Activated CD8-positive, alpha-beta T cell treated with anti-CD3 and anti-CD28 coated beads for 36 hours (primary cell): ENCODE measurements at regions not wholly inside any gene's neighbourhood (a gene's known extent, or its start where the extent isn't known, plus 50 kb on each side); places are given as distances from the start of the nearest gene placed in this dataset.

Experiments used
- ATAC-seq: fragments of 200-7000 bp; cut with Tn5 transposase; one replicate; pipeline ENCODE4 v1.10.0; 2021; ENCODE audit warnings: mild to moderate bottlenecking, moderate library complexity
- CTCF ChIA-PET: fragments of 350-600 bp; sonication (Branson Sonifier 250); formaldehyde crosslinking; loops from one replicate; lab custom pipeline; 2021; ENCODE audit warnings: antibody characterized with exemption; lab: Charles Lee
- POLR2A ChIA-PET: fragments of 350-600 bp; sonication (Branson Sonifier 250); formaldehyde crosslinking; loops from one replicate; lab custom pipeline; 2021; ENCODE audit warnings: antibody characterized with exemption; lab: Charles Lee
- DNase-seq: peaks from one replicate; pipeline ENCODE4 v3.0.0-alpha.2; 2020
- H3K27ac Mint-ChIP-seq: one replicate; pipeline ENCODE4 v1.8.0; 2021; ENCODE audit warnings: mild to moderate bottlenecking, mixed read lengths
- H3K27me3 Mint-ChIP-seq: one replicate; pipeline ENCODE4 v1.8.0; 2021; ENCODE audit warnings: mixed read lengths
- H3K36me3 Mint-ChIP-seq: one replicate; pipeline ENCODE4 v1.8.0; 2021; ENCODE audit warnings: low read depth, mixed read lengths
- H3K4me1 Mint-ChIP-seq: one replicate; pipeline ENCODE4 v1.8.0; 2021; ENCODE audit warnings: low read depth, mixed read lengths
- H3K4me3 Mint-ChIP-seq: one replicate; pipeline ENCODE4 v1.8.0; 2021; ENCODE audit warnings: mild to moderate bottlenecking, moderate library complexity, mixed read lengths
- H3K9me3 Mint-ChIP-seq: one replicate; pipeline ENCODE4 v1.8.0; 2021; ENCODE audit warnings: mixed read lengths
- intact Hi-C: fragments of 100-400 bp; cut with micrococcal nuclease; formaldehyde crosslinking; loops from one replicate; pipeline ENCODE4 v1.10.0; 2022
- TF ChIP-seq, protein P1 (sequence below): fragments of 200-600 bp; IDR thresholded peaks from one replicate; pipeline ENCODE4 v1.8.0; 2022; ENCODE audit warnings: antibody characterized with exemption, mild to moderate bottlenecking

DNA sequence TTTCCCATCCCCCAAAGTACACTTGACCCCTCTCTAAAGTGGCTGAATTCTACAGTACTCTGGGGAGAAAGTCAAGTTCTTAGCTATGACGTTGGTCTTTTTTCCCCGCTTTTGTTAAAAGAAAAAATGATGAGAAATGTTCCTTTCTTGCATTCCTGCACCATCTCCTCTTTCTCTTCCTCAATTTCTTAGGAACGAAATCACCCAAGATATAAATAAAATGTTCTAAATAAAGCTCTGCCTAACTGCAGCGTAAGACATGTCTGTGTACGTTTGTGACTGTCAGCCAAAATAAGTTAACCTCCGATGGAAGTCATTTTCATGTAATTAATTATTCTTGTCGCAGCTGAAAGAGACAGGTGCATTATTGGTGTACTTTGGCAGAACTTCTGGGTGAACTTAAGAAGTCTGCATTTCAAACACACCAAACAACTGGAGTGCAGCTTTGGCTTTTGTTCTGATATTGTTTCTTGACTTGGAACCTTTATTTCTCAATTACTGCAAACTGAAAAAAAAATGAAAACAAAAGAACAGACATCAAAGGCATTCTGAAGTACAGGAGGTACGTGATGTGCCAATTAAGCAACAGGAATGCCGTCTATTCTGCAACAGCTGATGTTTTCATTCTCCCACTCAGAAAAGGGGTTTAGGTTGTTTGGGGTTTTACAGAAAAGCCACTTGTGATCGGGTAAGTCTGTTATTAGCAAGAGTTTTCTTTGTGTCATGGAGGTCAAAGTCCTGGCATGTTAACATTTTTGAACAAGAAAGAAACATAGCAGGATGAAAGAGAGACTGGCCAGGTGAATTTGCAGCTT lies 82.4 kb upstream of the SDK1 start:
- H3K36me3 Mint-ChIP-seq, result no peaks in the 10 kb centered on the region
- ChIA-PET CTCF (interaction anchor here (1.1 to 1.3 kb wide), 3 partner anchors 11 to 64 kb away, joined by 3 to 4 read pairs (median 4); no protein-coding TSS in a partner anchor), POLR2A (no interaction called here)
- TF ChIP-seq, protein P1, sequence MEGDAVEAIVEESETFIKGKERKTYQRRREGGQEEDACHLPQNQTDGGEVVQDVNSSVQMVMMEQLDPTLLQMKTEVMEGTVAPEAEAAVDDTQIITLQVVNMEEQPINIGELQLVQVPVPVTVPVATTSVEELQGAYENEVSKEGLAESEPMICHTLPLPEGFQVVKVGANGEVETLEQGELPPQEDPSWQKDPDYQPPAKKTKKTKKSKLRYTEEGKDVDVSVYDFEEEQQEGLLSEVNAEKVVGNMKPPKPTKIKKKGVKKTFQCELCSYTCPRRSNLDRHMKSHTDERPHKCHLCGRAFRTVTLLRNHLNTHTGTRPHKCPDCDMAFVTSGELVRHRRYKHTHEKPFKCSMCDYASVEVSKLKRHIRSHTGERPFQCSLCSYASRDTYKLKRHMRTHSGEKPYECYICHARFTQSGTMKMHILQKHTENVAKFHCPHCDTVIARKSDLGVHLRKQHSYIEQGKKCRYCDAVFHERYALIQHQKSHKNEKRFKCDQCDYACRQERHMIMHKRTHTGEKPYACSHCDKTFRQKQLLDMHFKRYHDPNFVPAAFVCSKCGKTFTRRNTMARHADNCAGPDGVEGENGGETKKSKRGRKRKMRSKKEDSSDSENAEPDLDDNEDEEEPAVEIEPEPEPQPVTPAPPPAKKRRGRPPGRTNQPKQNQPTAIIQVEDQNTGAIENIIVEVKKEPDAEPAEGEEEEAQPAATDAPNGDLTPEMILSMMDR, result no peak
- intact Hi-C loops, result no loop called here
- H3K27ac Mint-ChIP-seq, result no peak overlapping the region
- peaks cover 19% of the 10 kb centered on the region for H3K27me3 Mint-ChIP-seq
- H3K9me3 Mint-ChIP-seq, result no peaks in the 10 kb centered on the region
- DNase-seq (no peak), ATAC-seq (no peak)
- H3K4me1 Mint-ChIP-seq, result peaks cover 3% of the 10 kb centered on the region
- H3K4me3 Mint-ChIP-seq, result no peak overlapping the region

DNA sequence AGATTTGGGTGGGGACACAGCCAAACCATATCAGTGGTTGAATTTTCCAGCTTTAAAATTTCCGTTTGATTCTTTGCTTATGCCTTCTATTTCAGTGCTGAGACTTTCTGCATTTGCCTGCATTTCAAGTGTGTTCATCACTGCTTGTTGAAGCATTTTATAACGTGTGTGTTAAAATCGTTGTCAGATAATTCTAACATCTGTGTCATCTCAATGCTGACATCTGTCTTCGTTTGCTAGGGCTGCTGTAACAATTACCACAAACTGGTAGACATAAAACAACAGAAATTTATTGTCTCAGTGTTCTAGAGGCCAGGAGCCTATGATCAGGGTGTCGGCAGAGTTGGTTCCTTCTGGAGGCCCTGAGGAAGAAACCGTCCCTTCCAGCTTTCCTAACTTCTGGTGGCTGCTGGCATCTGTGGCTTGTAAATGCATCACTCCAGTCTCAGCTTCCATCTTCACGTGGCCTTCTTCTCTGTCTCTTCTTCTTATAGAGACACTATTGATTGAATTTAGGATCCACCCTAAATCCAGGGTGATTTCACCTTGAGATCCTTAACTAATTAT lies 71.1 kb upstream of the SDK1 start:
- DNase-seq (no peak), ATAC-seq (no peak)
- intact Hi-C loops, result no loop called here
- Mint-ChIP-seq H3K9me3 (peaks cover 5% of the 10 kb centered on the region), H3K27ac (no peak overlapping the region), H3K4me1 (peaks cover 15% of the 10 kb centered on the region), H3K36me3 (no peaks in the 10 kb centered on the region), H3K4me3 (no peak overlapping the region), H3K27me3 (no peaks in the 10 kb centered on the region)
- TF ChIP-seq, protein P1, result no peak
- ChIA-PET CTCF (interaction anchor here (1.9 kb wide), 1 partner anchor 11 kb away, joined by 4 read pairs; no protein-coding TSS in a partner anchor), POLR2A (no interaction called here)

DNA sequence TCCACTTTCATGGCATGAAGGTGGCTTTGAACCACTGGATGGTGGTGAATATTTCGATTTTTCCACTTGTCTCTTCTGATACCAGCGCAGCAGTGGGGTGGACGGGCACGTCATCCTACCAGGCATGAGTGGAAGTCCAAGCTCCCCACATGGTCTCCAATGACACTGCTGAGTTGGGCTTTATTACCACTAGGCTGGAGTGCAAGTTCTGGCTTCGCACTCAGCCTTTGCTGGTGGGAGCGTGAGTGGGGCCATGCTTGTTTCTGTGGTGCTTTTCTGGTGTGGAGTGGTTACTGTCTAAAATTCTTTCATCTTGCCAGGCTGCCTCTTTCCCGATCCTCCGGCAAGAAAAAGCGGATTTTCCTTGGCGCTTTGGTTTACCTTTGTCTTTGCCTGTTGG lies 70.1 kb upstream of the SDK1 start:
- no peak for ATAC-seq
- Mint-ChIP-seq H3K36me3 (peaks cover 4% of the 10 kb centered on the region), H3K9me3 (peaks cover 12% of the 10 kb centered on the region), H3K27me3 (no peaks in the 10 kb centered on the region), H3K4me1 (peaks cover 15% of the 10 kb centered on the region), H3K27ac (no peak overlapping the region), H3K4me3 (no peak overlapping the region)
- TF ChIP-seq, protein P1, result no peak
- no peak for DNase-seq
- intact Hi-C loops, result no loop called here
- ChIA-PET POLR2A (no interaction called here), CTCF (interaction anchor here (1.9 kb wide), 1 partner anchor 12 kb away, joined by 4 read pairs; no protein-coding TSS in a partner anchor)

GRCh38 chr7:3232228-3232627 lies 68.8 kb upstream of the SDK1 start:
- peaks cover 10% of the 10 kb centered on the region for H3K4me1 Mint-ChIP-seq
- intact Hi-C loops, result no loop called here
- H3K4me3 Mint-ChIP-seq, result no peak overlapping the region
- peaks cover 3% of the 10 kb centered on the region for H3K27me3 Mint-ChIP-seq
- no peak for DNase-seq
- POLR2A ChIA-PET, result interaction anchor here (0.6 kb wide), 1 partner anchor 468 kb away, joined by 4 read pairs; no protein-coding TSS in a partner anchor
- TF ChIP-seq, protein P1, result no peak
- no peak overlapping the region for H3K27ac Mint-ChIP-seq
- H3K36me3 Mint-ChIP-seq, result peaks cover 4% of the 10 kb centered on the region
- no peak for ATAC-seq
- peaks cover 21% of the 10 kb centered on the region for H3K9me3 Mint-ChIP-seq
- CTCF ChIA-PET, result no interaction called here

DNA sequence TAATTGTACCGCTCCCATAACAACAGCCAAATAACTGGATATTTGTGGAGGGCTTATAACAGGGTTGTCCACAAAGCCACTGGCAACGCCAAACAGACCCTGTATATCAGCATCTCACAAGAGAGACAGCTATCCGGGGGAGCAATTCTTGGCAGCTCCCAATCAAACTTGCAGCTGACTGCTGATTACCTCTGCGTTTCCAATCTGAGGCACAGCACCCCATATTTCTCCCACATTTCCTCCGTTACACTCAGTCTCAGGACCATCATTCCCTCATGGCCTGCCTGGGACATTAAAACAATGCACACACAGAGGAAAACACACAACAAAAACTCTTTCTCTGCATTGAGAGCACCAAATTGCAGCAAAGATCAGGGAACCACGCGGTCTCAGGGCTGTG lies 67.8 kb upstream of the SDK1 start:
- H3K27ac Mint-ChIP-seq, result no peak overlapping the region
- peaks cover 6% of the 10 kb centered on the region for H3K4me1 Mint-ChIP-seq
- no peak for ATAC-seq
- peaks cover 4% of the 10 kb centered on the region for H3K36me3 Mint-ChIP-seq
- H3K4me3 Mint-ChIP-seq, result no peak overlapping the region
- peaks cover 26% of the 10 kb centered on the region for H3K9me3 Mint-ChIP-seq
- TF ChIP-seq, protein P1, result no peak
- H3K27me3 Mint-ChIP-seq, result peaks cover 3% of the 10 kb centered on the region
- DNase-seq, result no peak
- ChIA-PET CTCF (interaction anchor here (1.1 kb wide), 1 partner anchor 32 kb away, joined by 3 read pairs; no protein-coding TSS in a partner anchor), POLR2A (no interaction called here)
- intact Hi-C loops, result no loop called here
